ENCODE measurements at regions not wholly inside any gene's neighbourhood (a gene's known extent, or its start where the extent isn't known, plus 50 kb on each side); places are given as distances from the start of the nearest gene placed in this dataset.

- no peak for TF ChIP-seq CTCF (IDR thresholded peaks at IDR 0.05)
- TF ChIP-seq POLR2A (IDR thresholded peaks at IDR 0.05), result no peak
These were observed 297.5 kb upstream of the SOX5 start for GRCh38 chr12:24246934-24247333.
